ENCODE measurements at regions not wholly inside any gene's neighbourhood (a gene's known extent, or its start where the extent isn't known, plus 50 kb on each side); places are given as distances from the start of the nearest gene placed in this dataset.

GRCh38 chr11:80118073-80118472 lies 677.2 kb upstream of the TENM4 start:
- DNase-seq (ENCODE audit: low read depth in 2 of 3, low spot score in 2 of 3) = no peak

GRCh38 chr11:80116796-80117195 lies 676.0 kb upstream of the TENM4 start:
- no peak for DNase-seq (ENCODE audit: low read depth in 2 of 3, low spot score in 2 of 3)

DNA sequence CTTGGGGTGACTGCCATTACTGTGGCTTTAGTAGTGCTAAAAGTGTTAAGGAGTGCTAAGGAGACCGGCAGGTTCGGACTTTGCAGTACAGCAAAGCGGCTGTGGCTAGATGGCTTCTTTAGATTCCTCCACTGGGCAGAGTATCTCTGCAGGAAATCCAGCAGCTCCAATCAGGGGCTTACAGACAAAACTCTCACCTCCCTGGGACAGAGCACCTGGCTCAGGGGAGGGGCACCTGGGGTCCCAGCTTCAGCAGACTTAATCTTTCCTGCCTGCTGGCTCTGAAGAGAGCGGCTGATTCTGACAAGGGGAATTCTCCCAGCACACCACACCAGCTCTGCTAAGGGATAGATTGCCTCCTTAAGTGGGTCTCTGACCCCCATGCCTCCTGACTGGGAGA lies 668.8 kb upstream of the TENM4 start:
- no peak for DNase-seq (ENCODE audit: low read depth in 2 of 3, low spot score in 2 of 3)

- DNase-seq (ENCODE audit: low read depth in 2 of 3, low spot score in 2 of 3) = no peak
Measured at GRCh38 chr11:80109031-80109430, 668.2 kb upstream of the TENM4 start.

DNA sequence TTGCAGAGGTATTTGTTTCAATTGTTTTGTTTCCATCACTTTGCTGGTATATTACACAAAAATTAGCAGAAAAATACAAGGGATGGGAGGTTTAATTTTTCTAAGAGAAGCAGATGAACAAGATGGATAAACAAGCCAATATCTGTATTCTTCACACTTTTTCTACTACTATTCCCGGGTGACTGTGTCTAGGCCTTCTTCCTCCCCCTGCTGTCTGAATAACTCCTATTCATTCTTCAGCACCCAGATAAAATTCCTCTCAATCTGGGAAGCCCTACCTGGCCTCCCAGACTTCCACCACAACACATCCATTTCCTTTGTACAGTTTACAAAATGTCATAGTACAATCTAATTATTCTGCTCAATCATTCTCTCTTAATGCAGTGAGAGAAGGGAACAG lies 666.6 kb upstream of the TENM4 start:
- DNase-seq (ENCODE audit: low read depth in 2 of 3, low spot score in 2 of 3) = no peak

GRCh38 chr11:80104191-80104590 lies 663.4 kb upstream of the TENM4 start:
- no peak for DNase-seq (ENCODE audit: low read depth in 2 of 3, low spot score in 2 of 3)

GRCh38 chr11:80103142-80103859 lies 662.5 kb upstream of the TENM4 start:
- DNase-seq (ENCODE audit: low read depth in 2 of 3, low spot score in 2 of 3) = no peak

- DNase-seq (ENCODE audit: low read depth in 2 of 3, low spot score in 2 of 3) = no peak
Measured at GRCh38 chr11:80097146-80097545, 656.3 kb upstream of the TENM4 start.

DNA sequence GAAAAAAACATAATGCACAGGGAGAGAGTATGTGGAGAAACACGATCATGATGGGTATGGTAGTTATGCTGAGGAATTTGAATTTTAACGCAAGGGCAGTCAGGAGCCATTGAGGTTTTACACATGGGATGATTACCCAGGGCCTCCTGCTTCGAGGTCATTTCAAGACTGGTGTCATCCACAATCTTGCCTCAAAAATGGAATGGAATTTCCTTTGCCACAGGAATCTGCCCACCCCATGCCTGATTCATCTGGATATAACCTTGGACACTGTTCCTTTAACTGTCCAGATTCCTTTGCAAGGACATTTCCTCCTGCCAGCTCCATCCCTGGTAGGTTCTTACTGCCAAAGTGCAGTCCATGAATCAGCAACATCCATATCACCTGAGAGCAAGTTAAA lies 655.9 kb upstream of the TENM4 start:
- DNase-seq (ENCODE audit: low read depth in 2 of 3, low spot score in 2 of 3) = no peak

DNA sequence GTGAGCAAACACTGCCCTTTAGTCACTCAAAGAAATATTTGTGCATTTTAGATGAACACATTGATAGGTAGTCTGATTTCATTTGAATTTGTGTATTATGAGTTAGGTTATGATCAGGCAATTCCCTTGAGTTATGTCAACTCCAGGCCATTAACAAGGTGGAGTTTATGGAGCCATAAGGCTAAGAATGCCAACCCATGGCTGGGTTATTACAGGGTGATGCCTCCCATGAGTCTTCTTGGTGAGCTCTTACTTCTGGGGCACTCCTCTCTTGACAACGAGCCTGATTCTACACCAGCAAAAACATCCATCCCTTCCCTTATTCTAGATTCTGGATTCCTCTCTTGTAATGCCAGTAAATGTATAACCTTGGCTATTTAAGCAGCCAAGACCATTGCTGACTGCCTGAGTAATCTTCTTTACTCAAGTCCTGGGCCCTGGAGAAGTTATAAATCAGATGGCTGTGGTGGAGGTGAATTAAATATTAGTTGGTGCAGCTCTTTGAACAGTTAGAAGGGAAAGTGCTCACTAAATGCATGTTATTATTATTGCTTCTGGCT lies 645.7 kb upstream of the TENM4 start:
- DNase-seq (ENCODE audit: low read depth in 2 of 3, low spot score in 2 of 3) = no peak

- no peak for DNase-seq (ENCODE audit: low read depth in 2 of 3, low spot score in 2 of 3)
Measured at GRCh38 chr11:80085563-80085962, 644.7 kb upstream of the TENM4 start.

GRCh38 chr11:80084608-80085007 lies 643.8 kb upstream of the TENM4 start:
- no peak for DNase-seq (ENCODE audit: low read depth in 2 of 3, low spot score in 2 of 3)

- DNase-seq (ENCODE audit: low read depth in 2 of 3, low spot score in 2 of 3) = no peak
Measured at GRCh38 chr11:80083531-80083951, 642.7 kb upstream of the TENM4 start.

DNA sequence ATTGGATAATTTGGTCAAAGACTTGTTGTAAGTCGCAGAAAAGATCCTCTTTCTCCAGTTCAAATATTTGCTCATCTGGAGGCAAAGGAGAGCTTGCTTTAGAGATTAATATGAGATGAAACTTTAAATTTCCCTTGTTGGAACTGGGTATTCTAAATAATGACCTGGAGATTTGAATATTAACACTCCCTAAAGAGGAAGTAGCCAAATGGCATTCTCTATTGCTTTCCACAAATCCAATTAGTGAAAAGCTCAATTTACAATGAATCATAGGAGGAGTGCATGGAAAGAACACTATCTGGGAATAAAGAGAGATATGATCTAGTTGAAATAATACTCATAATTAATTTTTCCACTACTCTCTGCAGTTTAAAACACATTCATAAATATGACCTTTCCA lies 641.6 kb upstream of the TENM4 start:
- no peak for DNase-seq (ENCODE audit: low read depth in 2 of 3, low spot score in 2 of 3)

GRCh38 chr11:80077113-80077512 lies 636.3 kb upstream of the TENM4 start:
- no peak for DNase-seq (ENCODE audit: low read depth in 2 of 3, low spot score in 2 of 3)

DNA sequence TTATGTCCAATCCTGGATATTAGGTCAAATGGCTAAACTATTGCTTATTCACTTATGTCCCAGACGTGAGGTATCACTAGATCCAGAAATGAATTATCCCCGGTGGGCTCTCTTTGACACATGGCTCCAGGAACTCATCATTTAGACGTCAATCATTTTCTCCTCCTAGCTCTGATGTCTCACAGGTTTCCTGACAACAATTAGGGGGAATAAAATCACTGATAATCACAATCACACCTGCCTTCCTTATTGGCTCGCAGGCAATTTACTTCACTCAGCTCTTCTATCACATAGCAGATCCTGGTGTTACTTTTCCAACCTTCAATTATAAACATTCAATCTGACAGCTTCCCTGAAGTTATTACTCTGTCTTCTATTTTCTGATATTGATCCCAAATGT lies 634.0 kb upstream of the TENM4 start:
- DNase-seq (ENCODE audit: low read depth in 2 of 3, low spot score in 2 of 3) = no peak

DNA sequence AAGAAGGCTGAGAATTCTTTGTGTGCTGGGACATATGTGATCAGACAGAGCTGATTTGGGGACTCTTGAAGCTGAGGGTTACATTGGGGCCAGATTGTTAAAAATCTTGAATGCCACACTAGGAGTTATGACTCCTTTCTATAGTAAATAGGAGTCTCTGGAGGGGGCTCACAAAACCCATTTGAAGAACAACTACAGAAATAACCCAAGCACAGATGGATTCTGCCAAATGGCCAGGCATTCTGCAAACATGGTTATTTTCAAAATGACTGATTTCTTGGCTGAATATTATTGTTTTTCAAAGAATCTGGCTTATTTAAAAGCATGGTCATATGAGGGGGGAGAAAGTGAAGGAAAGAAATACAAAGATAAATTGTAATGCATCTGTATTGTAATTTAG lies 625.5 kb upstream of the TENM4 start:
- no peak for DNase-seq (ENCODE audit: low read depth in 2 of 3, low spot score in 2 of 3)

- no peak for DNase-seq (ENCODE audit: low read depth in 2 of 3, low spot score in 2 of 3)
Measured at GRCh38 chr11:80065086-80065485, 624.3 kb upstream of the TENM4 start.

GRCh38 chr11:80061056-80061455 lies 620.2 kb upstream of the TENM4 start:
- DNase-seq (ENCODE audit: low read depth in 2 of 3, low spot score in 2 of 3) = no peak

GRCh38 chr11:80054582-80055165 lies 613.8 kb upstream of the TENM4 start:
- DNase-seq (ENCODE audit: low read depth in 2 of 3, low spot score in 2 of 3) = no peak

GRCh38 chr11:80048513-80048912 lies 607.7 kb upstream of the TENM4 start:
- DNase-seq (ENCODE audit: low read depth in 2 of 3, low spot score in 2 of 3) = no peak

DNA sequence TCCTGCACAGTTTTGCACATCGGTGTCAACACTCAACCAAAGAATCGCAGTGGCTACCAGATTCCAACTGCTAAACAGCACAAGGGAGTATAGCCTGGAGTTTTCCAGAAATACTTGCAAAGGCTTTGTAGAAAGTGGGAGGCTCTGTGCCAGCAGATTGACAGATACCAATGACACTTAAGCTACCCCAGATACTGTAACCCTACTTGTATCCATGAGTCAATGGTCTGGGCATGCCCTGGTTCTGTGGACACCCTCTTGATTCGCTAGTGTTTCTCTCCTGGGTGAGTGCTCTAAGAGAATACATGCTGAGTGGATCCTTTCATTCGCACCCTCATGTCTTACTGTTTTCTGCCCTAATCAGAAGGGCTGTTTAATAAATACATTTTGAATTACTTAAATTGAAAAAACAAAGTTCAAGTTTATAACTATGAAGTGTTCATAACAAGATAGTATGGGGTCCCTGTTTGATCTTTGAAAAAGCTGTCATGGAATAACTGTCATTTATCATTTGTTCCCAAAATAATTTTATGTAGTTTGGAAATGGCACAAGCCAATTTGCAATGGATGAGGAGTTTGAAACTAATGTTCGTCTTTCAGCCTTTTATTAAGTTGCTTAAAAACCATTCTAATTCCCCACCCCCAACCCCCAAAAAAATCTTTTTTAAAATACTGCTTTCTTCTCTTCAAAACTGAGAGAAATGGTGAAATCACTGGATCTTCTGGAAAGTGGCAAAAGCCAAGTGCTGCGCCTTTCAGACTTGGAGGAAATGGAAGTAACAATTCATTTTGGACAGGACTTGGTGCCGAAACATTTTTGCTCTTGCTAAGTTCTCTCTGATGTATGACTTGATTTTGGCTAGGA lies 600.5 kb upstream of the TENM4 start:
- no peak for DNase-seq (ENCODE audit: low read depth in 2 of 3, low spot score in 2 of 3)

Measured in activated CD8-positive, alpha-beta memory T cell treated with anti-CD3 and anti-CD28 coated beads for 48 hours (primary cell).